WTC11 (cell line): ENCODE measurements at regions not wholly inside any gene's neighbourhood (a gene's known extent, or its start where the extent isn't known, plus 50 kb on each side); places are given as distances from the start of the nearest gene placed in this dataset.

Source experiments
- ATAC-seq: fragments of 200-7000 bp; cut with Tn5 transposase; 2 replicates; pipeline ENCODE4 v1.10.0; 2021; ENCODE audit warnings: mild to moderate bottlenecking, moderate library complexity
- CTCF ChIA-PET: fragments of 300-600 bp; sonication (Branson Sonifier 250); formaldehyde crosslinking; loops from one replicate; lab custom pipeline; 2021; ENCODE audit warnings: antibody characterized with exemption; lab: Charles Lee
- POLR2A ChIA-PET: fragments of 350-600 bp; sonication (Branson Sonifier 250); formaldehyde crosslinking; loops from one replicate; lab custom pipeline; 2021; ENCODE audit warnings: antibody characterized with exemption; lab: Charles Lee
- DNase-seq: peaks from one replicate; pipeline ENCODE4 v3.0.0; 2021; ENCODE audit warnings: low spot score
- H3K27ac Mint-ChIP-seq: 2 replicates; pipeline ENCODE4 v1.8.0; 2021; ENCODE audit warnings: mixed read lengths
- H3K27me3 Mint-ChIP-seq: 2 replicates; pipeline ENCODE4 v1.8.0; 2021; ENCODE audit warnings: low read depth, mild to moderate bottlenecking, moderate library complexity, mixed read lengths
- H3K36me3 Mint-ChIP-seq: 2 replicates; pipeline ENCODE4 v1.8.0; 2021; ENCODE audit warnings: mixed read lengths
- H3K4me1 Mint-ChIP-seq: 2 replicates; pipeline ENCODE4 v1.8.0; 2022; ENCODE audit warnings: mixed read lengths
- H3K4me3 Mint-ChIP-seq: 2 replicates; pipeline ENCODE4 v1.8.0; 2021; ENCODE audit warnings: mild to moderate bottlenecking, moderate library complexity, mixed read lengths
- H3K9me3 Mint-ChIP-seq: 2 replicates; pipeline ENCODE4 v1.8.0; 2021; ENCODE audit warnings: mixed read lengths
- HMGA2 ChIP-seq: fragments of 250-450 bp; sonication (Bioruptor Pico); IDR thresholded peaks from 2 replicates; pipeline ENCODE4 v1.4.0; 2021; ENCODE audit warnings: mild to moderate bottlenecking, moderate library complexity
- KAT7 ChIP-seq: sonication (generic); formaldehyde crosslinking; IDR thresholded peaks from 2 replicates; pipeline ENCODE4 v1.8.1; 2023; ENCODE audit warnings: missing genetic modification reagents, mild to moderate bottlenecking, borderline replicate concordance
- NFATC4 ChIP-seq: fragments of 250-450 bp; sonication (Bioruptor Pico); IDR thresholded peaks from 2 replicates; pipeline ENCODE4 v1.9.0; 2021; ENCODE audit warnings: mild to moderate bottlenecking
- NR2C2 ChIP-seq: sonication (generic); formaldehyde crosslinking; IDR thresholded peaks from 2 replicates; pipeline ENCODE4 v1.8.0; 2022; ENCODE audit warnings: mild to moderate bottlenecking, missing genetic modification reagents
- NR3C1 ChIP-seq: sonication (generic); formaldehyde crosslinking; conservative IDR thresholded peaks from 2 replicates; pipeline ENCODE4 v1.8.1; 2023; ENCODE audit warnings: low read depth, mild to moderate bottlenecking, missing genetic modification reagents
- OVOL2 ChIP-seq: fragments of 250-450 bp; sonication (Bioruptor Pico); IDR thresholded peaks from 2 replicates; pipeline ENCODE4 v1.9.0; 2021; ENCODE audit warnings: mild to moderate bottlenecking, borderline replicate concordance
- SMAD3 ChIP-seq: sonication (generic); formaldehyde crosslinking; IDR thresholded peaks from 2 replicates; pipeline ENCODE4 v1.8.0; 2022; ENCODE audit warnings: missing genetic modification reagents, mild to moderate bottlenecking, borderline replicate concordance
- SMAD4 ChIP-seq: sonication (generic); formaldehyde crosslinking; IDR thresholded peaks from 2 replicates; pipeline ENCODE4 v1.8.0; 2022; ENCODE audit warnings: mild to moderate bottlenecking, missing genetic modification reagents
- TEAD4 ChIP-seq: sonication (generic); formaldehyde crosslinking; IDR thresholded peaks from 2 replicates; pipeline ENCODE4 v1.8.0; 2022; ENCODE audit warnings: mild to moderate bottlenecking, missing genetic modification reagents
- ZNF232 ChIP-seq: sonication (generic); formaldehyde crosslinking; IDR thresholded peaks from 2 replicates; pipeline ENCODE4 v1.8.0; 2022; ENCODE audit warnings: mild to moderate bottlenecking, missing genetic modification reagents
- ZNF263 ChIP-seq: sonication (generic); formaldehyde crosslinking; IDR thresholded peaks from 2 replicates; pipeline ENCODE4 v1.8.1; 2022; ENCODE audit warnings: low read depth, mild to moderate bottlenecking, moderate library complexity, missing genetic modification reagents
- ZNF317 ChIP-seq: sonication (generic); formaldehyde crosslinking; IDR thresholded peaks from 2 replicates; pipeline ENCODE4 v1.8.1; 2023; ENCODE audit warnings: low read depth, mild to moderate bottlenecking, moderate library complexity, missing genetic modification reagents, borderline replicate concordance
- TF ChIP-seq, protein P1 (sequence below): fragments of 250-450 bp; sonication (Bioruptor Pico); IDR thresholded peaks from 2 replicates; pipeline ENCODE4 v1.9.0; 2021; ENCODE audit warnings: mild to moderate bottlenecking
- TF ChIP-seq, protein P2 (sequence below): sonication (generic); formaldehyde crosslinking; IDR thresholded peaks from 2 replicates; pipeline ENCODE4 v1.8.1; 2023; ENCODE audit warnings: mild to moderate bottlenecking, moderate library complexity, missing genetic modification reagents
- TF ChIP-seq, protein P3 (sequence below): sonication (generic); formaldehyde crosslinking; IDR thresholded peaks from 2 replicates; pipeline ENCODE4 v1.8.1; 2022; ENCODE audit warnings: mild to moderate bottlenecking, missing genetic modification reagents, moderate library complexity, borderline replicate concordance
- TF ChIP-seq, protein P4 (sequence below): sonication (generic); formaldehyde crosslinking; IDR thresholded peaks from 2 replicates; pipeline ENCODE4 v1.8.1; 2023; ENCODE audit warnings: mild to moderate bottlenecking, missing genetic modification reagents, moderate library complexity
- TF ChIP-seq, protein P5 (sequence below): sonication (generic); formaldehyde crosslinking; conservative IDR thresholded peaks from 2 replicates; pipeline ENCODE4 v1.8.1; 2022; ENCODE audit warnings: mild to moderate bottlenecking, missing genetic modification reagents
- TF ChIP-seq, protein P6 (sequence below): fragments of 250-450 bp; sonication (Bioruptor Pico); IDR thresholded peaks from 2 replicates; pipeline ENCODE4 v2.1.2; 2022; ENCODE audit warnings: mild to moderate bottlenecking, moderate library complexity
- TF ChIP-seq, protein P7 (sequence below): sonication (generic); formaldehyde crosslinking; IDR thresholded peaks from 2 replicates; pipeline ENCODE4 v1.8.1; 2022; ENCODE audit warnings: mild to moderate bottlenecking, moderate library complexity, missing genetic modification reagents

DNA sequence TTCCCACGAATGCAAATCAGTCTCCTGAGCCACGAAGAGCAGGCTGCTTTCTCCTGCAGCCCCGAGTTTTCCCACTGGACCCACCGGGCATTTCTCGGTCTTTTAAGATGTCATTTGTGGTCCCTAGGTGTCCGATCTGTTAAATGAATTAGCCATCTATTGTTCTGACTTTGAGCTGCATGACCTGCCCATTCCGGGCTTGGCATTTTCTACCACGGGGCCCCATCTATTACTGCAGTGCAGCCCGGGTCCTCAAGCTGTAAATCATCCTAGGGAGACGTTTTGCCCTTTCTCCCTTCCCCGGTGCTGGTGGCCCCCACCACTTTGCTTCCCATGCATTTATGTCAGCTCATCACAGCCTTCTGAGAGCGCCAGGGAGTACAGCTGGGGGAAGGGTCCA lies 405.4 kb downstream of the IRX1 start:
- ChIA-PET POLR2A (no interaction called here), CTCF (no interaction called here)
- ATAC-seq (no peak), DNase-seq (no peak)
- Mint-ChIP-seq H3K4me3 (no peak overlapping the region), H3K4me1 (no peaks in the 10 kb centered on the region), H3K9me3 (peaks cover 7% of the 10 kb centered on the region), H3K27me3 (no peaks in the 10 kb centered on the region; the same call in 1 of the 2 replicates), H3K27ac (no peak overlapping the region), H3K36me3 (no peaks in the 10 kb centered on the region)
- TF ChIP-seq, protein P1, sequence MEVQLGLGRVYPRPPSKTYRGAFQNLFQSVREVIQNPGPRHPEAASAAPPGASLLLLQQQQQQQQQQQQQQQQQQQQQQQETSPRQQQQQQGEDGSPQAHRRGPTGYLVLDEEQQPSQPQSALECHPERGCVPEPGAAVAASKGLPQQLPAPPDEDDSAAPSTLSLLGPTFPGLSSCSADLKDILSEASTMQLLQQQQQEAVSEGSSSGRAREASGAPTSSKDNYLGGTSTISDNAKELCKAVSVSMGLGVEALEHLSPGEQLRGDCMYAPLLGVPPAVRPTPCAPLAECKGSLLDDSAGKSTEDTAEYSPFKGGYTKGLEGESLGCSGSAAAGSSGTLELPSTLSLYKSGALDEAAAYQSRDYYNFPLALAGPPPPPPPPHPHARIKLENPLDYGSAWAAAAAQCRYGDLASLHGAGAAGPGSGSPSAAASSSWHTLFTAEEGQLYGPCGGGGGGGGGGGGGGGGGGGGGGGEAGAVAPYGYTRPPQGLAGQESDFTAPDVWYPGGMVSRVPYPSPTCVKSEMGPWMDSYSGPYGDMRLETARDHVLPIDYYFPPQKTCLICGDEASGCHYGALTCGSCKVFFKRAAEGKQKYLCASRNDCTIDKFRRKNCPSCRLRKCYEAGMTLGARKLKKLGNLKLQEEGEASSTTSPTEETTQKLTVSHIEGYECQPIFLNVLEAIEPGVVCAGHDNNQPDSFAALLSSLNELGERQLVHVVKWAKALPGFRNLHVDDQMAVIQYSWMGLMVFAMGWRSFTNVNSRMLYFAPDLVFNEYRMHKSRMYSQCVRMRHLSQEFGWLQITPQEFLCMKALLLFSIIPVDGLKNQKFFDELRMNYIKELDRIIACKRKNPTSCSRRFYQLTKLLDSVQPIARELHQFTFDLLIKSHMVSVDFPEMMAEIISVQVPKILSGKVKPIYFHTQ (CRISPR knock-in tag), result no peak
- TF ChIP-seq NFATC4 (CRISPR knock-in tag), result no peak

DNA sequence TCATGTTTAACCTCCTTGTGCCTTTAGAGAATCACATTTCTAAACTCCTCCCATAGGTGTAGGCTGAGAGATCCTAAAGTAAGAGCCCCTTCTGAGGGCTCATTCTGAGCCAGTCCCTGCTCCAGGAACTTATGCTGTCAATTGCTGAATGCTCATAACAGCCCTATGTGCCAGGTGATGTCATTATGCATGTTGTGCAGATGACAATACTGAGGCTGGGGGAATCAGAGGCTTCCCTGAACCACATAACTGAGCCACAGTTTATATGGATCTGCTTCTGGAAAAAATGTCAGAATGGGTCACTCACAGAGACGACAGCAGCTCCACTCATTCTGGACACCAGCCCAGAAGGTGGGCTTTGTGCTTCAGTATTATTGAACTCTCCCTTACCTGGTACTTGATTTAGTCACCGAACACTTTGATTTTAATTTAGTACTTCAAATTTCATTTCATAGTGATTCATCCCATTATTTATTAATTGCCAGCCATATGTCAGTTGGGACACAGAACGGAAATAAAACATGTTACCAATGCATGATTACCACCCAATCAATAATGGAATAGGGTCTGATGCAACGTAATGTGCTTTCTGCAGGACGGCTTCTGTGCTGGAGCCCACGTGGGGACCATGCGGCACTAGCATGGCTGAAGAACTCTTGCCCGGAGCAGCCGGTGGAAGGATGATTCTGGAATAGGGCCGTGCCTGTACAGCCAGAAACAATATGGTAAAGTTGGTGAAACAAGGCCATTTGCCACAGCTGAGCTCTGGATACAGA lies 406.3 kb downstream of the IRX1 start:
- no peak overlapping the region for H3K4me3 Mint-ChIP-seq
- peaks cover 11% of the 10 kb centered on the region for H3K9me3 Mint-ChIP-seq
- H3K27me3 Mint-ChIP-seq, result no peaks in the 10 kb centered on the region; the same call in 1 of the 2 replicates
- POLR2A ChIA-PET, result no interaction called here
- peaks cover 4% of the 10 kb centered on the region; the same call in 1 of the 2 replicates for H3K4me1 Mint-ChIP-seq
- ATAC-seq (no peak), DNase-seq (no peak)
- TF ChIP-seq, protein P2, sequence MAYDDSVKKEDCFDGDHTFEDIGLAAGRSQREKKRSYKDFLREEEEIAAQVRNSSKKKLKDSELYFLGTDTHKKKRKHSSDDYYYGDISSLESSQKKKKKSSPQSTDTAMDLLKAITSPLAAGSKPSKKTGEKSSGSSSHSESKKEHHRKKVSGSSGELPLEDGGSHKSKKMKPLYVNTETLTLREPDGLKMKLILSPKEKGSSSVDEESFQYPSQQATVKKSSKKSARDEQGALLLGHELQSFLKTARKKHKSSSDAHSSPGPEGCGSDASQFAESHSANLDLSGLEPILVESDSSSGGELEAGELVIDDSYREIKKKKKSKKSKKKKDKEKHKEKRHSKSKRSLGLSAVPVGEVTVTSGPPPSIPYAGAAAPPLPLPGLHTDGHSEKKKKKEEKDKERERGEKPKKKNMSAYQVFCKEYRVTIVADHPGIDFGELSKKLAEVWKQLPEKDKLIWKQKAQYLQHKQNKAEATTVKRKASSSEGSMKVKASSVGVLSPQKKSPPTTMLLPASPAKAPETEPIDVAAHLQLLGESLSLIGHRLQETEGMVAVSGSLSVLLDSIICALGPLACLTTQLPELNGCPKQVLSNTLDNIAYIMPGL (CRISPR knock-in tag), result no peak
- no peak for TF ChIP-seq TEAD4 (CRISPR knock-in tag)
- no peaks in the 10 kb centered on the region for H3K36me3 Mint-ChIP-seq
- CTCF ChIA-PET, result no interaction called here
- H3K27ac Mint-ChIP-seq, result no peak overlapping the region

DNA sequence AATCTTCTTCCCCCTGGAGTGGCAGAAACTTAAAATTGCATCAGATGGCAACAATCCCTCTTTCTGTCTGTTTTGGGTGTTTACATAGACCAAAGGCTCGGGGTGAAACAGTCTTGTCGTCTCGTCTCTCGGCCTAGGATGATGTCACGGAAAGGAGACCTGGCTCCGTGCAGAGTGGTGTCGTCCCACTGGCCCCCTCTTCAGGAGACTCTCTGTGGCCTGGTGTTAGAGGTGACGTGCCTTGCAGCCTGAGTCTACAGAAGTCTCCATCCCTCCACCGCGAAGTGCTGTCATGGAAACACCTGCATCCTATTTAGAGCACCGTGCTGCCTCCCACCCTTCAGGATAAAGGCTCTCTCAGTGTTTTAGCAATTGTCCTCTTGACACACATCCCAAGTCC lies 409.7 kb downstream of the IRX1 start:
- no peak for TF ChIP-seq ZNF317 (CRISPR knock-in tag)
- TF ChIP-seq, protein P3, sequence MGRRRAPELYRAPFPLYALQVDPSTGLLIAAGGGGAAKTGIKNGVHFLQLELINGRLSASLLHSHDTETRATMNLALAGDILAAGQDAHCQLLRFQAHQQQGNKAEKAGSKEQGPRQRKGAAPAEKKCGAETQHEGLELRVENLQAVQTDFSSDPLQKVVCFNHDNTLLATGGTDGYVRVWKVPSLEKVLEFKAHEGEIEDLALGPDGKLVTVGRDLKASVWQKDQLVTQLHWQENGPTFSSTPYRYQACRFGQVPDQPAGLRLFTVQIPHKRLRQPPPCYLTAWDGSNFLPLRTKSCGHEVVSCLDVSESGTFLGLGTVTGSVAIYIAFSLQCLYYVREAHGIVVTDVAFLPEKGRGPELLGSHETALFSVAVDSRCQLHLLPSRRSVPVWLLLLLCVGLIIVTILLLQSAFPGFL (CRISPR knock-in tag), result no peak
- TF ChIP-seq, protein P4, sequence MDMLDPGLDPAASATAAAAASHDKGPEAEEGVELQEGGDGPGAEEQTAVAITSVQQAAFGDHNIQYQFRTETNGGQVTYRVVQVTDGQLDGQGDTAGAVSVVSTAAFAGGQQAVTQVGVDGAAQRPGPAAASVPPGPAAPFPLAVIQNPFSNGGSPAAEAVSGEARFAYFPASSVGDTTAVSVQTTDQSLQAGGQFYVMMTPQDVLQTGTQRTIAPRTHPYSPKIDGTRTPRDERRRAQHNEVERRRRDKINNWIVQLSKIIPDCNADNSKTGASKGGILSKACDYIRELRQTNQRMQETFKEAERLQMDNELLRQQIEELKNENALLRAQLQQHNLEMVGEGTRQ, result no peak
- no peak for TF ChIP-seq ZNF232
- no peak for TF ChIP-seq SMAD3
- no peak for TF ChIP-seq ZNF263
- TF ChIP-seq SMAD4 (CRISPR knock-in tag), result no peak
- TF ChIP-seq NR3C1 (CRISPR knock-in tag), result no peak
- no peak for TF ChIP-seq NR2C2 (CRISPR knock-in tag)
- no peak for TF ChIP-seq HMGA2 (CRISPR knock-in tag)
- TF ChIP-seq, protein P2 (CRISPR knock-in tag), result no peak
- TF ChIP-seq, protein P5, sequence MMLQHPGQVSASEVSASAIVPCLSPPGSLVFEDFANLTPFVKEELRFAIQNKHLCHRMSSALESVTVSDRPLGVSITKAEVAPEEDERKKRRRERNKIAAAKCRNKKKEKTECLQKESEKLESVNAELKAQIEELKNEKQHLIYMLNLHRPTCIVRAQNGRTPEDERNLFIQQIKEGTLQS (CRISPR knock-in tag), result no peak
- TF ChIP-seq KAT7 (CRISPR knock-in tag), result no peak
- TF ChIP-seq OVOL2, result no peak
- TF ChIP-seq, protein P6, sequence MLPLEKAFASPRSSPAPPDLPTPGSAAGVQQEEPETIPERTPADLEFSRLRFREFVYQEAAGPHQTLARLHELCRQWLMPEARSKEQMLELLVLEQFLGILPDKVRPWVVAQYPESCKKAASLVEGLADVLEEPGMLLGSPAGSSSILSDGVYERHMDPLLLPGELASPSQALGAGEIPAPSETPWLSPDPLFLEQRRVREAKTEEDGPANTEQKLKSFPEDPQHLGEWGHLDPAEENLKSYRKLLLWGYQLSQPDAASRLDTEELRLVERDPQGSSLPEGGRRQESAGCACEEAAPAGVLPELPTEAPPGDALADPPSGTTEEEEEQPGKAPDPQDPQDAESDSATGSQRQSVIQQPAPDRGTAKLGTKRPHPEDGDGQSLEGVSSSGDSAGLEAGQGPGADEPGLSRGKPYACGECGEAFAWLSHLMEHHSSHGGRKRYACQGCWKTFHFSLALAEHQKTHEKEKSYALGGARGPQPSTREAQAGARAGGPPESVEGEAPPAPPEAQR, result no peak
- TF ChIP-seq, protein P7, sequence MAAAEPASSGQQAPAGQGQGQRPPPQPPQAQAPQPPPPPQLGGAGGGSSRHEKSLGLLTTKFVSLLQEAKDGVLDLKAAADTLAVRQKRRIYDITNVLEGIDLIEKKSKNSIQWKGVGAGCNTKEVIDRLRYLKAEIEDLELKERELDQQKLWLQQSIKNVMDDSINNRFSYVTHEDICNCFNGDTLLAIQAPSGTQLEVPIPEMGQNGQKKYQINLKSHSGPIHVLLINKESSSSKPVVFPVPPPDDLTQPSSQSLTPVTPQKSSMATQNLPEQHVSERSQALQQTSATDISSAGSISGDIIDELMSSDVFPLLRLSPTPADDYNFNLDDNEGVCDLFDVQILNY, result no peak
- Mint-ChIP-seq H3K27ac (no peak overlapping the region), H3K4me1 (peaks cover 4% of the 10 kb centered on the region; the same call in 1 of the 2 replicates), H3K9me3 (peaks cover 11% of the 10 kb centered on the region), H3K27me3 (no peaks in the 10 kb centered on the region; the same call in 1 of the 2 replicates), H3K4me3 (no peak overlapping the region), H3K36me3 (no peaks in the 10 kb centered on the region)
- DNase-seq (peak; percentile 22), ATAC-seq (peak; percentile 77)
- POLR2A ChIA-PET, result no interaction called here
- CTCF ChIA-PET, result no interaction called here
